OCI-LY7 (cell line): ENCODE measurements at regions not wholly inside any gene's neighbourhood (a gene's known extent, or its start where the extent isn't known, plus 50 kb on each side); places are given as distances from the start of the nearest gene placed in this dataset.

Experiments
- BruUV-seq: library from RNA; stranded (reverse); fragments of 400-500 nt; replicated peaks from 2 replicates; lab custom pipeline; 2021; lab: Mats Ljungman, UMichigan
- CTCF ChIA-PET: fragments of 300-600 bp; sonication (Branson Sonifier 250); formaldehyde crosslinking; loops from one replicate; lab custom pipeline; 2022; ENCODE audit warnings: antibody characterized with exemption; ENCODE audit not compliant: unreplicated experiment; lab: Charles Lee
- POLR2A ChIA-PET: fragments of 300-600 bp; sonication (Branson Sonifier 250); formaldehyde crosslinking; loops from one replicate; lab custom pipeline; 2022; ENCODE audit warnings: antibody characterized with exemption; lab: Charles Lee
- DNase-seq: peaks from one replicate; pipeline ENCODE4 v3.0.0-alpha.2; 2015; ENCODE audit warnings: low spot score
- H2AFZ ChIP-seq: fragments of 200-600 bp; sonication (generic), shearing (Covaris generic); 2 replicates; pipeline ENCODE4 v1.6.1; 2014; ENCODE audit warnings: mild to moderate bottlenecking, antibody characterized with exemption, low read length, moderate library complexity
- H3K27ac ChIP-seq: fragments of 200-600 bp; sonication (generic); 2 replicates; pipeline ENCODE4 v1.5.1; 2014; ENCODE audit warnings: mixed run types, low read depth, mild to moderate bottlenecking, moderate library complexity, low read length, inconsistent platforms; ENCODE audit not compliant: poor library complexity, severe bottlenecking
- H3K36me3 ChIP-seq: fragments of 200-600 bp; sonication (generic); 2 replicates; pipeline ENCODE4 v1.6.1; 2014; ENCODE audit warnings: mild to moderate bottlenecking, antibody characterized with exemption, low read length, moderate library complexity, mixed read lengths; ENCODE audit not compliant: insufficient read depth
- H3K4me1 ChIP-seq: fragments of 200-600 bp; sonication (generic); 2 replicates; pipeline ENCODE4 v1.5.1; 2014; ENCODE audit warnings: mild to moderate bottlenecking, low read length; ENCODE audit not compliant: insufficient read depth, poor library complexity, severe bottlenecking
- H3K4me2 ChIP-seq: fragments of 200-600 bp; sonication (generic); 2 replicates; pipeline ENCODE4 v1.6.1; 2014; ENCODE audit warnings: mild to moderate bottlenecking, low read length
- H3K4me3 ChIP-seq: fragments of 200-600 bp; sonication (generic); 2 replicates; pipeline ENCODE4 v1.5.1; 2014; ENCODE audit warnings: mild to moderate bottlenecking, low read depth, low read length; ENCODE audit not compliant: poor library complexity, severe bottlenecking
- H3K79me2 ChIP-seq: fragments of 200-600 bp; sonication (generic); 2 replicates; pipeline ENCODE4 v1.6.1; 2016; ENCODE audit warnings: low read depth, mild to moderate bottlenecking, low read length, moderate library complexity, mixed read lengths; ENCODE audit not compliant: insufficient read depth
- H3K9me2 ChIP-seq: fragments of 200-600 bp; sonication (generic); 2 replicates; pipeline ENCODE4 v1.6.1; 2016; ENCODE audit warnings: mild to moderate bottlenecking, low read length, mixed read lengths; ENCODE audit not compliant: insufficient read depth
- H3K9me3 ChIP-seq: fragments of 200-600 bp; sonication (generic); 2 replicates; pipeline ENCODE4 v1.6.1; 2014; ENCODE audit warnings: mild to moderate bottlenecking, mixed run types, low read length, mixed read lengths
- H4K20me1 ChIP-seq: fragments of 200-600 bp; sonication (generic); 2 replicates; pipeline ENCODE4 v1.6.1; 2014; ENCODE audit warnings: mild to moderate bottlenecking, antibody characterized with exemption, low read length, moderate library complexity, mixed read lengths; ENCODE audit not compliant: insufficient read depth
- EZH2phosphoT487 ChIP-seq: fragments of 200-600 bp; sonication (generic); IDR thresholded peaks from 2 replicates; pipeline ENCODE4 v1.6.1; 2018; ENCODE audit warnings: low read depth, borderline replicate concordance, mild to moderate bottlenecking, mixed run types, antibody characterized with exemption, low read length, moderate library complexity, mixed read lengths
- intact Hi-C: fragments of 100-400 bp; cut with micrococcal nuclease; formaldehyde crosslinking; loops from one replicate; pipeline ENCODE4 v1.10.0; 2022; ENCODE audit not compliant: unreplicated experiment
- TF ChIP-seq, protein P1 (sequence below): fragments of 200-600 bp; sonication (generic); conservative IDR thresholded peaks from 2 replicates; pipeline ENCODE4 v1.5.1; 2014; ENCODE audit warnings: mild to moderate bottlenecking, antibody characterized with exemption, low read length, moderate library complexity, mixed read lengths

DNA sequence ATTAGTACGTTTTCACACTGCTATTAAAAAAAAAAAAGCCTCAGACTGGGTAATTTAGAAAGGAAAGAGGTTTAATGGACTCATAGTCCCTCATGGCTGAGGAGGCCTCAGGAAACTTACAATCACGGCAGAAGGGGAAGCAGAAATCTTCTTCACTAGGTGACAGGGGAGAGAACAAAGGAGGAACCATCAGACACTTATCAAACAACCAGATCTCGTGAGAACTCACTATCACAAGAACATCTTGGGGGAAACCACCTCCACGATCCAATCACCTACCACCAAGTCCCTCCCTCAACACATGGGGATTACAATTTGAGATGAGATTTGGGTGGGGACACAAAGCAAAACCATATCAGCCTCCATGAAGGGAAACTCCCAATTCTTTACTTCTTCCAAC is 85.2 kb upstream of the MAFB start:
- Histone ChIP-seq H3K9me2 (no peaks in the 10 kb centered on the region), H3K4me3 (no peak overlapping the region), H3K4me1 (peaks cover 21% of the 10 kb centered on the region), H3K9me3 (no peaks in the 10 kb centered on the region), H3K79me2 (no peaks in the 10 kb centered on the region), H3K4me2 (no peak overlapping the region), H3K27ac (no peak overlapping the region), H2AFZ (no peak overlapping the region), H4K20me1 (no peaks in the 10 kb centered on the region), H3K36me3 (no peaks in the 10 kb centered on the region)
- no peak for DNase-seq
- TF ChIP-seq EZH2phosphoT487, result no peak
- TF ChIP-seq, protein P1, sequence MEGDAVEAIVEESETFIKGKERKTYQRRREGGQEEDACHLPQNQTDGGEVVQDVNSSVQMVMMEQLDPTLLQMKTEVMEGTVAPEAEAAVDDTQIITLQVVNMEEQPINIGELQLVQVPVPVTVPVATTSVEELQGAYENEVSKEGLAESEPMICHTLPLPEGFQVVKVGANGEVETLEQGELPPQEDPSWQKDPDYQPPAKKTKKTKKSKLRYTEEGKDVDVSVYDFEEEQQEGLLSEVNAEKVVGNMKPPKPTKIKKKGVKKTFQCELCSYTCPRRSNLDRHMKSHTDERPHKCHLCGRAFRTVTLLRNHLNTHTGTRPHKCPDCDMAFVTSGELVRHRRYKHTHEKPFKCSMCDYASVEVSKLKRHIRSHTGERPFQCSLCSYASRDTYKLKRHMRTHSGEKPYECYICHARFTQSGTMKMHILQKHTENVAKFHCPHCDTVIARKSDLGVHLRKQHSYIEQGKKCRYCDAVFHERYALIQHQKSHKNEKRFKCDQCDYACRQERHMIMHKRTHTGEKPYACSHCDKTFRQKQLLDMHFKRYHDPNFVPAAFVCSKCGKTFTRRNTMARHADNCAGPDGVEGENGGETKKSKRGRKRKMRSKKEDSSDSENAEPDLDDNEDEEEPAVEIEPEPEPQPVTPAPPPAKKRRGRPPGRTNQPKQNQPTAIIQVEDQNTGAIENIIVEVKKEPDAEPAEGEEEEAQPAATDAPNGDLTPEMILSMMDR, result no peak
- intact Hi-C loops, result no loop called here
- ChIA-PET CTCF (no interaction called here), POLR2A (interaction anchor here (1.2 kb wide), 1 partner anchor 117 kb away, joined by 3 read pairs; no protein-coding TSS in a partner anchor)
- no TSS peak for BruUV-seq

DNA sequence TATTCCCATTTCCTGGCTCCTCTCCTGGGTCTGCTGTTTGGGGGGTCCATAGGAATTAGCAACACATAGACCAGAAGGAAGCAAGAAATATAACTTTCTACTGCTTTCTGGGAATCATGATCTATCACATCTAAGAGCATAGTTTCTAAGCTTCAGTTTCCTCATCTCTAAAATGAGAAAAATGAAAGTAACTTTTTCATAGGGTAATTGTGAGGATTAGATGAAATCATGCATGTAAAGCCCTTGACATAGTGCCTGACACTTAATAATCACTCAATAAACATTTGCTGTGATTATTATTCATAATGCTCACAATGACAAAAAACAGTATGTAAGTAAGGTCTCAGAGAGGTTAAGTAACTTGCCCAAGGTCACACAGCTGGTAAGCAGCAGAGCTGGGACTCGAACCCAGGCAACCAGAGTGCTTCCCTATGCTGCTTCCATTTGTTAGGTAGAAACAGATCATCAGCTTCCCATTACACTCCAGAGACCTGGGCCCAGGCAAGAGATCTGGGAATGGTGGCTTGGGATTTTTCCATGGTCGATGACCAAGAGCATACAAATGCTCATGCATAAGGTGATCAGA is 86.6 kb upstream of the MAFB start:
- Histone ChIP-seq H2AFZ (no peak overlapping the region), H3K4me2 (no peak overlapping the region), H3K9me3 (no peaks in the 10 kb centered on the region), H4K20me1 (no peaks in the 10 kb centered on the region), H3K4me3 (no peak overlapping the region), H3K27ac (no peak overlapping the region), H3K9me2 (no peaks in the 10 kb centered on the region), H3K79me2 (no peaks in the 10 kb centered on the region), H3K4me1 (peaks cover 26% of the 10 kb centered on the region), H3K36me3 (no peaks in the 10 kb centered on the region)
- ChIA-PET POLR2A (interaction anchor here (0.8 to 1.5 kb wide), 4 partner anchors 22 to 170 kb away, joined by 3 to 5 read pairs (median 3); no protein-coding TSS in a partner anchor), CTCF (no interaction called here)
- intact Hi-C loops, result no loop called here
- no peak for DNase-seq
- BruUV-seq, result no TSS peak
- TF ChIP-seq, protein P1, result no peak
- no peak for TF ChIP-seq EZH2phosphoT487
